ENCODE measurements at regions not wholly inside any gene's neighbourhood (a gene's known extent, or its start where the extent isn't known, plus 50 kb on each side); places are given as distances from the start of the nearest gene placed in this dataset.
"Not testable (repeated sequence)": the region's sequence is repeated elsewhere in the genome, so short reads cannot be mapped to it uniquely, and the experiment has no call there.

DNA sequence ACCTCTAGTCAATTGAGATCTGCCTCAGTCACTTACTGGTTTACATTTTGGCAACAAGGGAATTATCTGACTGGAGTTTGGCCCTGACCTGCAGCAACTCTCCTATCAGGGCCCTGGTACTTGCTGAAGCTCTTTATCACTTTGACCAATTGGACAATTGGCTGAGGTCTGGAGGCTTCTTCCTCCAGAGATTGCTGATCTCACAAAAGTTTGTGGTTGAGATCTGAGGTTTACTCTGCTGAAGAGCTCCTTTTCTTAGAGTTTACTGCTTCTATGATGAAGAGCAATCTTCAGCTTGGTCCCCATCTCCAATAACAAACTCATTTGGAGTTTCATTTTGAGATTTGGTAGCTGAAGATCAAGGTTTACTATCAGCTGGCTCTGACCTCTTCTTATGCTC lies 276.9 kb upstream of the SGCG start:
- H3K27ac ChIP-seq, result no peak overlapping the region
- TF ChIP-seq, protein P1, sequence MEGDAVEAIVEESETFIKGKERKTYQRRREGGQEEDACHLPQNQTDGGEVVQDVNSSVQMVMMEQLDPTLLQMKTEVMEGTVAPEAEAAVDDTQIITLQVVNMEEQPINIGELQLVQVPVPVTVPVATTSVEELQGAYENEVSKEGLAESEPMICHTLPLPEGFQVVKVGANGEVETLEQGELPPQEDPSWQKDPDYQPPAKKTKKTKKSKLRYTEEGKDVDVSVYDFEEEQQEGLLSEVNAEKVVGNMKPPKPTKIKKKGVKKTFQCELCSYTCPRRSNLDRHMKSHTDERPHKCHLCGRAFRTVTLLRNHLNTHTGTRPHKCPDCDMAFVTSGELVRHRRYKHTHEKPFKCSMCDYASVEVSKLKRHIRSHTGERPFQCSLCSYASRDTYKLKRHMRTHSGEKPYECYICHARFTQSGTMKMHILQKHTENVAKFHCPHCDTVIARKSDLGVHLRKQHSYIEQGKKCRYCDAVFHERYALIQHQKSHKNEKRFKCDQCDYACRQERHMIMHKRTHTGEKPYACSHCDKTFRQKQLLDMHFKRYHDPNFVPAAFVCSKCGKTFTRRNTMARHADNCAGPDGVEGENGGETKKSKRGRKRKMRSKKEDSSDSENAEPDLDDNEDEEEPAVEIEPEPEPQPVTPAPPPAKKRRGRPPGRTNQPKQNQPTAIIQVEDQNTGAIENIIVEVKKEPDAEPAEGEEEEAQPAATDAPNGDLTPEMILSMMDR (conservative IDR thresholded peaks at IDR 0.05), result no peak

DNA sequence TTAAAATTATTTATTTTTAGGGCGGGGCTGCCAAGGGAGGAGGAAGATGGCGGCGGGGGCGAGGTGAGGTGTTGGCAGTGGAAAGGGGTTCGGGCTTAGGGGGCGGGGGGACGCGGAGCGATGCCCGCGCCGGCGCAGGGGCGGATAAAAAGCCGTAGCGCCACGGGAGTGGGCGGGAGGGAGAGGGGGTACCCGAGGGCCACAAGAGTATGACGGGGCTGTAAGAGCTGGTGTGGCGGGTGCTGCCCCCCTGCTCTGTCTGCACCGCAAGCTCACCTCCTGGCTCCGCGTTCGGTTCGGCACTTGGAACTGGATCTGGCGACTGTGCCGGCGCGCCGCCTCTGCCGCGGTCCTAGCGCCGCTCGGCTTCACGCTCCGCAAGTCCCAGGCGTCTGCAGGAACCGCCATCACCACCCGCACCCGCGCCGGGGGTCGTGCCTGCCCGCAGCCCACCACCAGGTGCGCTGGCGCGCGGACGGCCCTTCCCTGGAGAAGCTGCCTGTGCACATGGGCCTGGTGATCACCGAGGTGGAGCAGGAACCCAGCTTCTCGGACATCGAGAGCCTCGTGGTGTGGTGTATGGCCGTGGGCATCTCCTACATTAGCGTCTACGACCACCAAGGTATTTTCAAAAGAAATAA lies 265.2 kb upstream of the SGCG start:
- no peak overlapping the region for H3K27ac ChIP-seq
- TF ChIP-seq, protein P1 (conservative IDR thresholded peaks at IDR 0.05), result no peak

DNA sequence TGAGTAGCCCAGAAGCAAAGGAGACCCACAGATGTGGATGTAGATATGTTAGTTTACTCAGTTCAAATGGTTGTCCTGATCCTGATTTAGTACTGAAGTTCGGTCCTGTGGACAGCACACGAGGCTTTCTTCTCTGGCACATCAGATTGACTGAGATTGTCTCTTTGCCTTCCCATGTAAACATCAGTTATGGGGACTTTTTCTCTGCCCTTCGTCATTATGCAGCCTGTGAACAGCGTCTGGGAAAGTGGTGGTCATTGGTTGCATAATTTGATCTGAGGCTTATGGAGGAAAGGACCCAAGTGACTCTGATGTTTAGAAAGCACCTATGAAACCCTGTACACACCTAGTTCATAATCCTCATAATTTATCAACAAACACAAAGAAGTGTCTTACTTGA lies 264.5 kb upstream of the SGCG start:
- H3K27ac ChIP-seq, result not testable (repeated sequence)

DNA sequence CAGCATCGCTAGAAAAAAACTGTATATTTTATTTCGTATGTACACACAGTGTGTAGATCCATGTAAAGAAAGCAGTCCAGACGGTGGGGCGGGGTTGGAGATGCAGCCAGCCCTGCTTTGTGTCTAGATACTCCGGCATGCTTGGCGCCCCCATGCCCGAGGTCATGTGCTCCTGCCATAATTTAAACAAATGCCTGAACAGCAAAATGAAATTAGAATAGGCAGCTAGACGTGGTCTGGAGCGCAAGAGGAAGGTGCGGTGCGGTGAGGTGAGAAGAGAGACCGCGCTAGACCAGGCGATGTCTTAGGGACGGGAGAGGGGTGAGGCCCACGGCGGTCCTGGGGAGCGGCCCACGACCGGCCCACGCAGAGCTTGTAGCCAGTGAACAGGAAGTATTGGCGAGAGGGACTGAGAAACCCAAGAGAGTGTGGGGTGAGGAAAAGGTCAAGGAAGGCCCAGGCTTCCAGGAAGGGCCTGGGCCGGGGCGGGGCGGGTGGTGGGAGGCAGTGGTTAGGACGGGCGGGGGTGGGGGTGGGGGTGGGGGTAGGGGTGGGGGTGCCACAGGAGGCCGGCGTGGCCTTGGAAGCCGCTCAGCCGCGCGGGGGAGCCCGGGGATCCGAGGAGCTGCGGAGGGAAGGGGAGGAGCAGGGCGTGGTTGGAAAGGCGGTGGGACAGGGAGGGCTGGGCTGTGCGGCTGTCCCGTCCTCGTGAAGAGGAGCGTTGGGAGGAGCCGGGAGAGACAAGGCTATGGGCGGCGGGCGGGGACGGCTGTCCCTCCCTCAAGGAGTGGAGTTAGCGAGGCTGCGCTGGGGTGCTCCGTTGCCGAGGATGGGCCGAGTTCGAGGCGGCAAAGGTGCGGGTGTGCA lies 254.7 kb upstream of the SGCG start:
- no peak overlapping the region for H3K27ac ChIP-seq
- TF ChIP-seq, protein P1 (conservative IDR thresholded peaks at IDR 0.05), result no peak

DNA sequence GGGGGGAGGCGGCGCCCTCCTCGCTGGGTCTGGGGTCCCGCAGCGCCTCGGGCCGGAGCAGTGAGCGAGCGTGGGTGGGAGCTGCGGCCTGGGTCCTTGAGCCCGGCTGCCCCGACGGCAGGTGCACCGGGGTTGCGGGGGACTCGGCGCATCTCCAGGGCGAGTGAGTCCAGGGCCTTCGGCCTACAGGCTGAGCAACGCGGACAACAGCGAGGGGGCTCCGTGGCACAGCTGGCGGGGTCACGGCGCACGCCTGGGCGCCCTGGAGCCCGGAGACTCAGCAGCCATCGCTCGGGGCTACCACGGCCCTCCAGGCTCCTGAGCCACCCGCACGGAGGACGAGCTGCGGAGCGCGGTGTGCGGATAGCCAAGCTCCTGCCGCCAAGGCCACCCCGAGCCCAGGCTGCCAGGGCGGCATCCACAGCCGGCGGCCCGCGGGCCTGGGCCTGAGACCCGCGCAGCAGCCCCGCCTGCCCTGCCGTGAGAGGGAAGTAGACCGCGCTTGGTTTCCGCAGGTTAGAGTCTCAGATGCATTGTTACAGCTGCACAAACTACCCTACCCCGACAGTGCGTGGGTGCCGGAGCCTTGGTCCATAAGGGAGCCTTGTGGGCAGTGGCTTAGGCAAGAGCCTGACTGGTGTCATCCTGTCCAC lies 253.9 kb upstream of the SGCG start:
- H3K27ac ChIP-seq, result no peak overlapping the region
- TF ChIP-seq, protein P1 (conservative IDR thresholded peaks at IDR 0.05), result no peak

DNA sequence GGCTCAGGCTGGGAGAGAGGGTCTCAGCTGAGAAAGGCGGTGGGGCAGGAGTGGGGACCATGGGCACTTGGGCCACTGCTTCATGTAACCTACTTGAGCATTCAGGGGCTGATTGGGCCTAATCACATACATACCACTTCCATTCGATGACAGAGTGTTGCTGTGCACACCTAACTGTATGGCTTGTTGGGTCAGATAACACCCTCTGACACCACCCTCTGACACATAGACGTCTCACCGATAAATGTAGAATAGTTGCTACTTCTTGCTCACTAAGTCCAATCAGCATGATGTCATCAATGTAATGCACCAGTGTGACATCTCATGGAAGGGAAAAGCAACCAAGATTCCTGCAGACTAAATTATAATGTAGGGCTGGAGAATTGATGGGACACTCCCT lies 252.9 kb upstream of the SGCG start:
- not testable (repeated sequence) for H3K27ac ChIP-seq

DNA sequence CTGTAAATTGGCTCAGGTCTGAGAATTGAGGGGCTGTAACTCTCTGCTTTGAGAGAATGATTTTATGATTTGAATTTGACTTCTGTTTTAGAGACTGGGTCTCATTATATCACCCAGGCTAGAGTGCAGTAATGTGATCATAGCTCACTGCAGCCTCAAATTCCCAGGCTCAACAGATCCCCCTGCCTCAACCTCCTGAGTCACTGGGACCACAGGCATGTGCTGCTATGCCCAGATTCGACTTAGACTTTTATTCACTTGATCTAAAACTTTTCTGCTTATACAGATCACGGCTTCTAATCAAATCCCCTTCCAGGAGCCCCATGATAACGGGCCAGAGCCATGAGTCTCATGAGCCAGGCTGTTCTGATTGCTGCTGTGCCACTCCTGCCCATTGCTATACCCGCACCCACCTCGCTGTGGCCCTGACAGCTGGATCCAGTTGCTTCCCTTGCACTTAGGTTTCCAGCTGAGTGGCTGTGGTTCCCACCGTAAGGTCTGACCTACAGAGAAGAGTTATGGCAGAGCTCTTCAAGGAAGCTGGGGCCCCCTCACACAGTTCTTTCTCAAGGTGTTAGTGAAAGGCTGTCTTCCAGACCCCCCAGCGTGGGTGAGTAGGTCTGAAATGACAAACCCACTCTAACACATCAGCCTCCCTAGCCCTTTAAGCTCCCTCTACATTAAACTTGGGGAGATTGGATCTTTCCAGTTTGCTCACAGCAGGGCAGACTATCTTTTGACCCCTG lies 251.2 kb upstream of the SGCG start:
- TF ChIP-seq, protein P1 (conservative IDR thresholded peaks at IDR 0.05), result no peak
- no peak overlapping the region for H3K27ac ChIP-seq

DNA sequence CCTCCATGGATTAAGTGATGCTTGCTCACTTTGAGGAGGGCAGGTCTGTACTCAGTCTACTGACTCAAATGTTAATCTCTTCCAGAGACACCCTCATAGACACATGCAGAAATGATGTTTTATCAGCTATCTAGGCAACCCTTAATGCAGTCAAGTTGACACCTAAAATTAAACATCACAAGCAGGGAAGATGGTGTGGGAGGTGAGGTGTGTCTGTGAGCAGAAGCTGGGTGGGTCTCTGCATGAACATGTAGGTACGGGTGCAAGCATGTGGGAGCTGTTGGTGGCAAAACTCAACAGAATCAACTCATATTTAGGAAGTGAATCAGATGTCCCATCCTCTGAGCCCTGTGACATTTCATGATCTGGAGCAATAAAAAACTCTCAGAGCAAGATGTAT lies 249.2 kb upstream of the SGCG start:
- TF ChIP-seq, protein P1 (conservative IDR thresholded peaks at IDR 0.05), result no peak
- no peak overlapping the region for H3K27ac ChIP-seq

DNA sequence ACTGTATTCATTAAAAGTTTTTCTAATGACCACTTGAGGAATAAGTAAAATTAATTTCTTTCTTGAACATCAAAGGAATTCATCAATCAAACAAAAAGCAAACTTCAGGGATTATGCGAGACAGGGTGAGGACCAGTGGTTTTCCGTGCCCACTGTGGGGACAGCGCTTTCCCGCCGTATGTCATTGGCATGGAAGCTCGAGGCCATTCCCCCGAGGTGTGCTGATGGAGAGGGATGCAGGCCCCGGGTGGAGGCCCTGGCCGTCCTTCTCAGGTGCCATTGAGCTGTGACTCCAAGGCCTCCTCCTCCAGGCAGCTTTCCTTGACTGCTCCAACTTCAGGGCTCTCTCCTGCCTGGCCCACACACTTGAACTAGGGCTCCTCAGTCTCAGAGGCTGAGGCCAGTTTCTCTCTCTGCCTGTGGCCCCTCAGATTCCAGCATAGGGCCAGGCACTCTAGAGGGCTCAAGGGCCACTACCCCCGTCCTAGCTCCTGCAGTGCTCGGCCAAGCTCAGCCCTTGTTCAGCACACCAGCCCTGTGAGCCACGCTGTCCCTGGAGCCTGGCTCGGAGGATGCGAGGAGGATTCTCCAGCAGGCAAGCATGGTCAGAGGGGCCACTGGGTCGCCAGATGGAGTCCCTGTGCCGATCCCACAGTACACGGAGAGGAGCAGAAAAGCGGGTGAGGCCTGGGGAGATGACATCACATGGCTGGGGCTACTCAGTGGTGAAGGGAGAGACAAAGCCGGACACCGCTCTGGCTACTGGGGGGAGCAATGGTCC lies 248.0 kb upstream of the SGCG start:
- not testable (repeated sequence) for H3K27ac ChIP-seq
